ENCODE measurements at regions not wholly inside any gene's neighbourhood (a gene's known extent, or its start where the extent isn't known, plus 50 kb on each side); places are given as distances from the start of the nearest gene placed in this dataset.

DNA sequence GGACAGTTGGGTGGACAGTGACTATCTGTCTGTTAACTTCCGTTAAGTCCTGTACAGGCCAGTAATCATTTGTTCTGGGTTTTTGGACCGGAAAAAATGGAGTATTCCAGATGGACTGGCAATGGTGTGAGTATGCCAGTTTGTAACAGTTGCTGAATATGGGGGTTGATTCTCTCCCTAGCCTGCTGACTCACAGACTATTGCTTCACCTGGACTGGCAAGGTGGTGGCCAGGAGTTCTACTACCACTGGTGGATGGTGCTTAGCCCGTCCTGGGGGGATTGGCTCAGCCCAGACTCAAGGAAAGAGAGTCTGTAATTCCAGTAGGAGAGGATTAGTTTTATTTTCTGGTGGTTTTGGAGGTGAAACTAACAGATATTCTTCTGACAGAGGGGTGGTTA lies 343.8 kb upstream of the USP9Y start:
- no peak for TF ChIP-seq MYC (IDR thresholded peaks at IDR 0.05; ENCODE audit: low read depth, low read length)
- TF ChIP-seq, protein P1, sequence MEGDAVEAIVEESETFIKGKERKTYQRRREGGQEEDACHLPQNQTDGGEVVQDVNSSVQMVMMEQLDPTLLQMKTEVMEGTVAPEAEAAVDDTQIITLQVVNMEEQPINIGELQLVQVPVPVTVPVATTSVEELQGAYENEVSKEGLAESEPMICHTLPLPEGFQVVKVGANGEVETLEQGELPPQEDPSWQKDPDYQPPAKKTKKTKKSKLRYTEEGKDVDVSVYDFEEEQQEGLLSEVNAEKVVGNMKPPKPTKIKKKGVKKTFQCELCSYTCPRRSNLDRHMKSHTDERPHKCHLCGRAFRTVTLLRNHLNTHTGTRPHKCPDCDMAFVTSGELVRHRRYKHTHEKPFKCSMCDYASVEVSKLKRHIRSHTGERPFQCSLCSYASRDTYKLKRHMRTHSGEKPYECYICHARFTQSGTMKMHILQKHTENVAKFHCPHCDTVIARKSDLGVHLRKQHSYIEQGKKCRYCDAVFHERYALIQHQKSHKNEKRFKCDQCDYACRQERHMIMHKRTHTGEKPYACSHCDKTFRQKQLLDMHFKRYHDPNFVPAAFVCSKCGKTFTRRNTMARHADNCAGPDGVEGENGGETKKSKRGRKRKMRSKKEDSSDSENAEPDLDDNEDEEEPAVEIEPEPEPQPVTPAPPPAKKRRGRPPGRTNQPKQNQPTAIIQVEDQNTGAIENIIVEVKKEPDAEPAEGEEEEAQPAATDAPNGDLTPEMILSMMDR (IDR thresholded peaks at IDR 0.05; ENCODE audit: extremely low read depth in 1 of 2, insufficient read depth in 1 of 2, low read depth in 1 of 2, low read length in 2 of 2), result no peak
- TF ChIP-seq POLR2A (IDR thresholded peaks at IDR 0.05; ENCODE audit: low read depth, low read length), result no peak

All from endothelial cell of umbilical vein (primary cell).